ENCODE measurements at regions not wholly inside any gene's neighbourhood (a gene's known extent, or its start where the extent isn't known, plus 50 kb on each side); places are given as distances from the start of the nearest gene placed in this dataset.

DNA sequence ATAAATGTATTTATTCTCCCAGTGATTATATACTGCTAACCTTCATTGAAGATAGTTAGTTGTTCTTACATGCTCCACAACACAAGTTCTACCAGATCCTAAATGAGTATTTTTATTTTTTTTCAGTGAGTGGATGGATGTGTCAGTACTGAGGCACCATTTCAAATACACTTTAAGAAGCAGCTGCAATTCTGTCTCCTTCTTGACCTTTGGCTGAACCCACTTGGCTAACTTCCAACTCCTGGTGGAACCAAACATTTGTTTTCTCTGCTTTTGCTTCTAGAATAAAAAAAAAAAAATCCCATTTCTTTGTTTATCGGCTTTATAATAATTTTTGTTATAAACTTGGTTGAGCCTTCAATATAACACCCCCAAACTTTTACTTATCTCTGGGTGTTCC lies 458.3 kb upstream of the MAP3K7 start:
- ATAC-seq (no peak), DNase-seq (ENCODE audit: low spot score) (no peak)
- intact Hi-C loops (cut with DNase I), result no loop called here

GRCh38 chr6:91043751-91044150 lies 456.9 kb upstream of the MAP3K7 start:
- ATAC-seq, result no peak
- no peak for DNase-seq (ENCODE audit: low spot score)
- intact Hi-C loops (cut with DNase I), result no loop called here

GRCh38 chr6:91042656-91043055 lies 455.8 kb upstream of the MAP3K7 start:
- intact Hi-C loops (cut with DNase I), result no loop called here
- ATAC-seq (no peak), DNase-seq (ENCODE audit: low spot score) (no peak)

- ATAC-seq, result no peak
- intact Hi-C loops (cut with DNase I), result no loop called here
- no peak for DNase-seq (ENCODE audit: low spot score)
Measured at GRCh38 chr6:91033964-91034363, 447.1 kb upstream of the MAP3K7 start.

GRCh38 chr6:91031581-91031980 lies 444.7 kb upstream of the MAP3K7 start:
- ATAC-seq (no peak), DNase-seq (ENCODE audit: low spot score) (no peak)
- intact Hi-C loops (cut with DNase I), result no loop called here

GRCh38 chr6:91029211-91029610 lies 442.3 kb upstream of the MAP3K7 start:
- DNase-seq (ENCODE audit: low spot score), result no peak
- ATAC-seq, result no peak
- intact Hi-C loops (cut with DNase I), result no loop called here

DNA sequence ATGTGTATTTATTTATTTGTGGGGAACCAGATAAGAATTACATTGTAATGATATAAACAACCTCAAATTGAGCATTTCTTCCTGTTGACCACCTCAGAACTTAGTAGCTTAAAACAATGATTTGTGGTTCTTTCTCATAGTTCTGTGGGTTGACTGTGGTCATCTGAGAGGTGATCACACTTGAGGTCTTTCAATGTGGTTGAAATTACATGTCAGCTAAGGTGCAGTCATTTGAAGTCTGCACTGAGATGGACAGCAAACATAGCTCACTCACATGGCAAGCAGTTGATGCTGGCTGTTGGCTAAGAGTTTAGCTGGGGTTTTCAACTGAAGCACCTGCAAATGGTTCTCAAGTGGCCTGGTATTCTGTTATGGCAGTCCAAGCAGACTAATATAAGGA lies 436.7 kb upstream of the MAP3K7 start:
- no peak for ATAC-seq
- intact Hi-C loops (cut with DNase I), result no loop called here
- no peak for DNase-seq (ENCODE audit: low spot score)

DNA sequence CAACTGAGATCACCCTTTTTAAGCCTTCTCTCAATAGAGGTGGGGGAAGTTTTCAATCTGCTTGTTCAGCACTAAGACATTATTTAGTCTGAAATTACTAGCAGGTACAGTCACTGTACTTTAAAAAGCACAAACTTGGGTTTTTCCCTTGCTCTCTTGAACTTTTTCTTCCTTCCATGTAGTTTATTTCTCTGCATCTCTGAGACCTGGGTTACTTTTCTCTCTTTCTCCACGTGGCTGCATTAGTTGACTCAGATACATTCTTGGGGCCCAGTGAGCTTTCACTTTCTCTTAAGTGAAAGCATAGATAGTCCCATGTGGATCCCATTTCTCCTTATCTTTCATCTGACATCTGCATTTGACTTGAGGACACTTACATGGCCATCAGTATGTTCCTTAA lies 433.9 kb upstream of the MAP3K7 start:
- intact Hi-C loops (cut with DNase I), result no loop called here
- ATAC-seq (no peak), DNase-seq (ENCODE audit: low spot score) (no peak)

- intact Hi-C loops (cut with DNase I), result no loop called here
- ATAC-seq (no peak), DNase-seq (ENCODE audit: low spot score) (no peak)
Measured at GRCh38 chr6:91018586-91018985, 431.7 kb upstream of the MAP3K7 start.

GRCh38 chr6:91013511-91013910 lies 426.6 kb upstream of the MAP3K7 start:
- intact Hi-C loops (cut with DNase I), result no loop called here

GRCh38 chr6:90997076-90997475 lies 410.2 kb upstream of the MAP3K7 start:
- intact Hi-C loops (cut with DNase I), result no loop called here
- DNase-seq (ENCODE audit: low spot score) (no peak), ATAC-seq (no peak)

More at GRCh38 chr6:91013511-91013910, 426.6 kb upstream of the MAP3K7 start:
- ATAC-seq (no peak), DNase-seq (ENCODE audit: low spot score) (no peak)

GRCh38 chr6:90993770-90994169 lies 406.9 kb upstream of the MAP3K7 start:
- intact Hi-C loops (cut with DNase I), result no loop called here
- no peak for DNase-seq (ENCODE audit: low spot score)
- no peak for ATAC-seq

GRCh38 chr6:90989763-90990162 lies 402.9 kb upstream of the MAP3K7 start:
- DNase-seq (ENCODE audit: low spot score) (no peak), ATAC-seq (no peak)
- intact Hi-C loops (cut with DNase I), result no loop called here

DNA sequence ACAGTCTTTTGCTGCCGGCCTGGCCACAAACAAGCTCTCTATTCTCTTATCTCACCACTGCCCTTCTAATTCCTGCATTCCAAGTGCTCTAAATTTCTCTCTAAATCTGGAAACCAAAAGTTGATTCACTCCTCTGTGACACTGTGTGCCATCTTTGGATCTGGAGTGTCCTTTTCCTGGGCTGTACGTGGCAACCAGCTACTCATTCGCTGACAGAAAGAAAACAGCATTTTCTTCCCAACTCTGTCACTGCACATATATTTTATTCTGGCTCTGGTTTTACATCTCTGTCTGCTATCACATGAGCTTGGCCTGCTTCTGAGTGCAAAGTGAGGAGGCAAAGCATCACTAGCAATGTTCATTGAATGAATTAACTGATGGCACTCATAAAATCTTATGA lies 397.2 kb upstream of the MAP3K7 start:
- DNase-seq (ENCODE audit: low spot score) (no peak), ATAC-seq (no peak)
- intact Hi-C loops (cut with DNase I), result no loop called here

GRCh38 chr6:90983462-90983861 lies 396.6 kb upstream of the MAP3K7 start:
- intact Hi-C loops (cut with DNase I), result no loop called here
- ATAC-seq (no peak), DNase-seq (ENCODE audit: low spot score) (no peak)

DNA sequence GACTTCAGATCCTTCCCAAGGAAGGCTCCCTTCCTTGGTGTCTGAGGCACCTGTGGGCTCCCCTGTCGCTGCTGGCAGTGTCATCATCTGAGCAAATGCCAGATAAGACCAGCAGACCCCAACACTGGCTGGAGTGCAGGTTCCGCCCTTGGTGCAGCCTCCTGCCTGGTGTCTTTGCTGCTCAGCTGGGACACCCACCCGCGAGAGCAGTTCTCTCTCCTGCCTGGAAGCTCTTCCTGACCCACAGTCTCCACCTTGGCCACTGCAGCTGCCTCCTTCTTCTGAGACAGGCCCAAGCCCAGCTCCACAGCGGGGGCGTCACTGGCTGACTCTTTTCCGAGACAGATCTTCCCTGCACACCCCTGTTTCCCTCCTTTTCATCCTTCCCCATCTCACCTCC lies 395.7 kb upstream of the MAP3K7 start:
- intact Hi-C loops (cut with DNase I), result no loop called here
- DNase-seq (ENCODE audit: low spot score) (no peak), ATAC-seq (no peak)

DNA sequence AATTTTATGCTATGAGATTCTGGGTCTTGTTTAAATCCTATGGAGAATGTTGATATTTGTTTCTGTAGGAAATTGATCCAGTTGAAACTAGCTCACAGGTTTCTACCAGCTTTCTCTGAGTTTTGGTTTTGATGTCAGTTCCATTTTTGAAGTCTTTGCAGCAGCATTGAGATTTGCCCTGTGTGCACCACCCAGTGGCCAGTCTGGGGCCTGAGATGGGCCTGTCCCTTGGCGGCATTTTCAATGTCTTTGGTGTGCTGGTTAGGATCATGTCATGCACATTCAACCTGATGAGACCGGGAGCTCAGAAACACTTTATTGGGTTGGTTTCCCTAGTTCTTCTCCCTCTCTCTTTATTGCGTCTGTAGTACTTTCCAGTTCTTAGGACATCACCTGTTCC lies 395.2 kb upstream of the MAP3K7 start:
- intact Hi-C loops (cut with DNase I), result no loop called here
- ATAC-seq (no peak), DNase-seq (ENCODE audit: low spot score) (no peak)

DNA sequence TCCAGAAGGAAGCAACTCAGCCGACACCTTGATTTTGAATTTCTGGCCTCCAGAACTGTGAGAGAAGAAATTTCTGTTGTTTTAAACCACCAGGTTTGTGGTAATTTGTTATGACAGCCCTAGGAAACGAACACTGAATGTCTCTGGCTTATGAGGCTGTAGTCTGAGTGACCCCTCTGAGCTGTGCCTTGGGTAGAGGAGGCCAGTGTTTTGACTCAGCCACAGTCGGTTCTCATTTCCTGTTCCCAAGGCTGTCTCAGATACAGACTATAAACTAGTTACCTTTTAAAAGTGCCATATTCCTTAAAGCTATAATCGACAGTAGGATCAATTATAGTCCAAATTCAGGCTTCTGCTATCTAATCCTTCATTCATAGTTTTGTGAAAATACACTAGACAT lies 391.2 kb upstream of the MAP3K7 start:
- intact Hi-C loops (cut with DNase I), result no loop called here
- no peak for DNase-seq (ENCODE audit: low spot score)
- no peak for ATAC-seq

DNA sequence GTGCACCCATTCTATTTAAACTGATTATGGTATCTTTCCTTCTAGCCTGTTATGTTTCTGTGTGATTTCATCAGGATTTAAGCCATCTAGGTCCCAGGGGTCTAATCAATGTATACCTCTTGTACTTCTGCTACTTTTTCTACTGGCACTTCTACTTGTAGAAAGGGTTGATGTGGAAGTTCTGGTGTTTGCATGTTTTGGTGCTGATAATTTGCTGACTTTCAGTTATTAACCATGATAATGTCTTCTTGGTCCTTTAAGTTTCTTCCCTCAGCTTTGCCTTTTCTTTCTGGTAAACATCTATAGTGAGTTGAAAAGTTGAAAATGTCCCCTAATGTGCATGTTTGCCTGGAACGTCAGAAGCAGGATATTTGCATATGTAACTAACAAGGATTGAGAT lies 390.6 kb upstream of the MAP3K7 start:
- intact Hi-C loops (cut with DNase I), result no loop called here
- DNase-seq (ENCODE audit: low spot score), result no peak
- ATAC-seq, result no peak

- DNase-seq (ENCODE audit: low spot score), result no peak
- ATAC-seq, result no peak
- intact Hi-C loops (cut with DNase I), result no loop called here
Measured at GRCh38 chr6:90976341-90976740, 389.5 kb upstream of the MAP3K7 start.

DNA sequence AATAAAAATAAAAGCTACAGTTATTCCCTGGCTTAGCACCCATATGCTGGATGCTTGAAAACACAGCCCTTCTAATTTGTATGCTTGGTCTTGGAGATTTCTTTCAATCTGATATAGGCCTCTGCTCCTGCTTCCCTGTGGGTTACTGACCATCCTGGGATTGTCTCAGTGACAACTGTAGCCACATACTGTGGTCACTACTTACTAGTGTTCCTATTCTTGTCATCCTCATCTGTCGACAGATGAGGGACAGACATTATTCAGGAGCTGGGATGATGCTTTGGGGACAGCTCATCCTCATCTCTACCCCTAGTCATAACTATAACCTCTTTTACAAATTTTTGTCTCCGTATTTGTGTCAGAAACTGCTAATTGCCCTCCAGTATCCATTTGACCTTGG lies 388.9 kb upstream of the MAP3K7 start:
- no peak for DNase-seq (ENCODE audit: low spot score)
- intact Hi-C loops (cut with DNase I), result no loop called here
- ATAC-seq, result no peak

DNA sequence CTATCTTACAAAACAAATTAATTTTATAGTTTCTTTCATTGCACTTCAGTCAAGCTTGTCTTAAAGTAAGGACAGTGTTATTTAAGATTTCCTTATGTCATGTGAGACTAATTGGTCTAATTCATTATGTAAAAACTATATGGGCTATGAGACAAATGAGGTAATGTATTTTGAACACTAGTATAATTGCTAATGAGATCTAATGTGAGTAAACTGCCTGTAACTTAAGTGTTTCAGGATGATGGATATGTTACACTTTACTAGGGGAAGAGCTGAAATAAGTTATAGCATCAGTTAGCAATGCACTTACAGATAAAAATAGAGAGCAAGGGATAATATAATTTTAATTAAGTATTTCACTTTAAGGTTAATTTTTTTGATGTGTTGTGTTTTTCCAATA lies 386.3 kb upstream of the MAP3K7 start:
- ATAC-seq, result no peak

More for the DNA sequence above, 386.3 kb upstream of the MAP3K7 start:
- intact Hi-C loops (cut with DNase I), result no loop called here
- DNase-seq (ENCODE audit: low spot score), result no peak

Measured in sciatic nerve (tissue), 2 donors.